ENCODE measurements at regions not wholly inside any gene's neighbourhood (a gene's known extent, or its start where the extent isn't known, plus 50 kb on each side); places are given as distances from the start of the nearest gene placed in this dataset.
A peak's percentile ranks its signal among the peaks of the same experiment; 100 is the strongest.
"Not testable (repeated sequence)": the region's sequence is repeated elsewhere in the genome, so short reads cannot be mapped to it uniquely, and the experiment has no call there.

DNA sequence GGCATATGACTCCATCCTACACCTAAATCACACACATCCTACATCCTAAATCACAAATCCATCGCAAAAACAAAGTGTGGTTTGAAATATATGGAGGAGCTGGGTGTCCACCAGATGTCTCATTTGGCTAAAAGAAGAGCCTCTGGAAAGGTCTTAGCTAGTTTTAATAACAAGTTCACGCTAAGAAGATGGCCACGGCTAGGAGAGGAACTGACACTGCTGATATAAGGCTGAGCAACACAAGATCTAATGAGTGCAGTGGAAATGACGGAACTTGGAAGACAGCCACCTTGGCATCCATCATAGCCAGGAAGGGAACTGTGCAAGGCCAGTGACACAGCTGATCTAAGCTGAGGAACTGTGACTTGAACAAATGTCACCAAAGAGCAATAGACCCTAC, 60.0 kb upstream of the AGAP1 start:
- Mint-ChIP-seq H3K27ac (ENCODE audit: unreplicated experiment) (no peak overlapping the region), H3K9me3 (ENCODE audit: unreplicated experiment) (no peaks in the 10 kb centered on the region), H3K36me3 (ENCODE audit: insufficient read depth, unreplicated experiment) (no peaks in the 10 kb centered on the region), H3K4me1 (ENCODE audit: low read depth, unreplicated experiment) (no peaks in the 10 kb centered on the region), H3K27me3 (ENCODE audit: insufficient read depth, unreplicated experiment) (peaks cover 4% of the 10 kb centered on the region), H3K4me3 (ENCODE audit: unreplicated experiment) (no peak overlapping the region)
- intact Hi-C loops (cut with micrococcal nuclease; ENCODE audit: unreplicated experiment): loop anchor here (5.0 kb wide), 2 partner anchors 158 to 313 kb away; no protein-coding TSS in a partner anchor
- DNase-seq: no peak
- H3K4me1 ChIP-seq: no peaks in the 10 kb centered on the region
- no peaks in the 10 kb centered on the region for H3K9me3 ChIP-seq
- BruUV-seq (replicated peaks): no TSS peak
- H3K27me3 ChIP-seq (replicated peaks; ENCODE audit: control insufficient read depth, insufficient read depth, low read length): no peaks in the 10 kb centered on the region
- ChIA-PET CTCF (interaction anchor here (0.7 to 2.6 kb wide), 6 partner anchors 54 to 312 kb away, joined by 3 to 14 read pairs (median 6); no protein-coding TSS in a partner anchor), POLR2A (no interaction called here)
- H3K36me3 ChIP-seq (ENCODE audit: control insufficient read depth, insufficient read depth, low read length): no peaks in the 10 kb centered on the region
- TF ChIP-seq, protein P1, sequence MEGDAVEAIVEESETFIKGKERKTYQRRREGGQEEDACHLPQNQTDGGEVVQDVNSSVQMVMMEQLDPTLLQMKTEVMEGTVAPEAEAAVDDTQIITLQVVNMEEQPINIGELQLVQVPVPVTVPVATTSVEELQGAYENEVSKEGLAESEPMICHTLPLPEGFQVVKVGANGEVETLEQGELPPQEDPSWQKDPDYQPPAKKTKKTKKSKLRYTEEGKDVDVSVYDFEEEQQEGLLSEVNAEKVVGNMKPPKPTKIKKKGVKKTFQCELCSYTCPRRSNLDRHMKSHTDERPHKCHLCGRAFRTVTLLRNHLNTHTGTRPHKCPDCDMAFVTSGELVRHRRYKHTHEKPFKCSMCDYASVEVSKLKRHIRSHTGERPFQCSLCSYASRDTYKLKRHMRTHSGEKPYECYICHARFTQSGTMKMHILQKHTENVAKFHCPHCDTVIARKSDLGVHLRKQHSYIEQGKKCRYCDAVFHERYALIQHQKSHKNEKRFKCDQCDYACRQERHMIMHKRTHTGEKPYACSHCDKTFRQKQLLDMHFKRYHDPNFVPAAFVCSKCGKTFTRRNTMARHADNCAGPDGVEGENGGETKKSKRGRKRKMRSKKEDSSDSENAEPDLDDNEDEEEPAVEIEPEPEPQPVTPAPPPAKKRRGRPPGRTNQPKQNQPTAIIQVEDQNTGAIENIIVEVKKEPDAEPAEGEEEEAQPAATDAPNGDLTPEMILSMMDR (IDR thresholded peaks at IDR 0.05; ENCODE audit: insufficient read depth in 1 of 2, low read depth in 1 of 2, low read length in 1 of 2, severe bottlenecking in 1 of 2, unreplicated experiment in 1 of 2): peak in 1 of 2 experiments; percentile 7
- no peak overlapping the region for H3K4me3 ChIP-seq (ENCODE audit: low read depth, low read length)

DNA sequence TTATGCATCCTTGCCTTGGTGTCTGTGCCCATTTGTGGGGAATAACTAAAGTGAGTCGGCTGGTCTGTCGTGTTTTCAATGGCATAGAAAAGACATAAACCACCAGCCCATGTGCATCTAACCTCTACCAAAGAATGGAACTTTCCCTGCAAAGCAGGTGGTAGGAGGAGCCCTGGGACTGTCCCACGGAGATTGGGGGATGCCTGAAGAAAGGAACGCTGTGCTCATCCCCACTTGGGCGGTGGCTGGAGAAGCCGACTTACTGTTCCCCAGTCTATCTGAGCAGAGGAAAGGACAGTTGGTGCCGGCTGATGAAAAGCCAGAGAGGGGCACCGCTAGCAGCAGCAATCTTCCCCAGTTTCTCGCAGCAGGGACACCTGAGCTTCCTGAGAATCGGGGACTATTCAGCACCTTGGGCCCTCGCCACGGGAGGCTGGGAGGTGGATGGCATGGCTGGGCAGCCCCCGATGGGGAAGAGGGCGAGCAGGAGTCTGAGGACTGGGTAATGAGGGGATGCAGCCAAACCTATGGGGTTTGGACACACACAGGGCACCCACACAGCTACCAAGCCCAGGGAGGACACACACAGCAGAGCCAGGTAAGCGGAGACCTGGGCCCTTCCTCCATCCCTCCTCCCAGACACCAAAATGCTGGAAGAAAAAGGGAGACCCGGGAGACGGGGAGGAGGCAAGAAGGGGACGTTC, 53.7 kb upstream of the AGAP1 start:
- Mint-ChIP-seq H3K36me3 (ENCODE audit: insufficient read depth, unreplicated experiment) (no peaks in the 10 kb centered on the region), H3K4me1 (ENCODE audit: low read depth, unreplicated experiment) (no peaks in the 10 kb centered on the region), H3K27me3 (ENCODE audit: insufficient read depth, unreplicated experiment) (no peaks in the 10 kb centered on the region), H3K9me3 (ENCODE audit: unreplicated experiment) (peaks cover 9% of the 10 kb centered on the region), H3K4me3 (ENCODE audit: unreplicated experiment) (no peak overlapping the region), H3K27ac (ENCODE audit: unreplicated experiment) (no peak overlapping the region)
- BruUV-seq (replicated peaks): no TSS peak
- no peak for DNase-seq
- H3K36me3 ChIP-seq (ENCODE audit: control insufficient read depth, insufficient read depth, low read length): no peaks in the 10 kb centered on the region
- CTCF ChIA-PET: no interaction called here
- H3K27me3 ChIP-seq (replicated peaks; ENCODE audit: control insufficient read depth, insufficient read depth, low read length): no peaks in the 10 kb centered on the region
- POLR2A ChIA-PET: no interaction called here
- intact Hi-C loops (cut with micrococcal nuclease; ENCODE audit: unreplicated experiment): no loop called here
- no peak overlapping the region for H3K4me3 ChIP-seq (ENCODE audit: low read depth, low read length)
- TF ChIP-seq, protein P1 (IDR thresholded peaks at IDR 0.05; ENCODE audit: insufficient read depth in 1 of 2, low read depth in 1 of 2, low read length in 1 of 2, severe bottlenecking in 1 of 2, unreplicated experiment in 1 of 2): no peak
- H3K4me1 ChIP-seq: no peaks in the 10 kb centered on the region
- 0 out of 2 replicates have a peak, but pooled peaks cover 4% of the 10 kb centered on the region for H3K9me3 ChIP-seq

DNA sequence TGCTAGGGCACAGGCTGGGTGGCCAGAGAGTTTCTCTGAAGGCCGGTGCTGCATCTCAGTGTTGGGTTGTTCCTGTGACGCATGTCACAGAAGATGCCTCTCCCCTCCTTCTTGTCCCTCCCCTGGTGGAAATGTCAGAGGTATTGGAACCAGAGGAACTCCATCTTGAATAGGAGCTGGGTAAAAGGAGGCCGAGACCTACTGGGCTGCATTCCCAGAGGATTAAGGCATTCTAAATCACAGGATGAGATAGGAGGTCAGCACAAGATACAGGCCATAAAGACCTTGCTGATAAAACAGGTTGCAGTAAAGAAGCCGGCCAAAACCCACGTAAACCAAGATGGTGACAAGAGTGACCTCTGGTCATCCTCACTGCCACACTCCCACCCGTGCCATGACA, 50.3 kb upstream of the AGAP1 start:
- H3K4me3 ChIP-seq (ENCODE audit: low read depth, low read length); H3K36me3 Mint-ChIP-seq (ENCODE audit: insufficient read depth, unreplicated experiment); BruUV-seq (replicated peaks); POLR2A ChIA-PET; CTCF ChIA-PET; H3K4me3 Mint-ChIP-seq (ENCODE audit: unreplicated experiment); H3K9me3 ChIP-seq; H3K4me1 Mint-ChIP-seq (ENCODE audit: low read depth, unreplicated experiment); H3K27me3 Mint-ChIP-seq (ENCODE audit: insufficient read depth, unreplicated experiment); H3K9me3 Mint-ChIP-seq (ENCODE audit: unreplicated experiment); H3K36me3 ChIP-seq (ENCODE audit: control insufficient read depth, insufficient read depth, low read length); intact Hi-C loops (cut with micrococcal nuclease; ENCODE audit: unreplicated experiment); H3K27ac Mint-ChIP-seq (ENCODE audit: unreplicated experiment); H3K27me3 ChIP-seq (replicated peaks; ENCODE audit: control insufficient read depth, insufficient read depth, low read length); H3K4me1 ChIP-seq; DNase-seq: not testable (repeated sequence)
